Ascending aorta (tissue), 2 donors: ENCODE measurements at regions not wholly inside any gene's neighbourhood (a gene's known extent, or its start where the extent isn't known, plus 50 kb on each side); places are given as distances from the start of the nearest gene placed in this dataset.

ENCODE experiments used
- DNase-seq, 2 donors: peaks; one replicate each; pipeline ENCODE4 v3.0.0-alpha.2; 2019; ENCODE audit warnings: low spot score in 2 of 2
- H3K27ac ChIP-seq, 2 donors: fragments of 200-600 bp; sonication (generic); one replicate each; pipeline ENCODE4 v1.5.1; 2016 to 2017; ENCODE audit warnings: mild to moderate bottlenecking in 1 of 2
- H3K27me3 ChIP-seq: fragments of 200-600 bp; sonication (generic); one replicate; pipeline ENCODE4 v1.5.1; 2017
- H3K36me3 ChIP-seq, 2 donors: fragments of 200-600 bp; sonication (generic); one replicate each; pipeline ENCODE4 v1.5.1; 2016
- H3K4me1 ChIP-seq, 2 donors: fragments of 200-600 bp; sonication (generic); one replicate each; pipeline ENCODE4 v1.5.1; 2016 to 2017; ENCODE audit warnings: mild to moderate bottlenecking in 1 of 2
- H3K4me3 ChIP-seq, 2 donors: fragments of 200-600 bp; sonication (generic); one replicate each; pipeline ENCODE4 v1.5.1; 2016 to 2017; ENCODE audit warnings: mild to moderate bottlenecking in 1 of 2
- H3K9me3 ChIP-seq, 2 donors: fragments of 200-600 bp; sonication (generic); one replicate each; pipeline ENCODE4 v1.5.1; 2016
- CTCF ChIP-seq, 3 experiments: fragments of 200-600 bp in 2 of 3; fragments of 450-650 bp in 1 of 3; sonication (generic) in 2 of 3; IDR thresholded peaks; one replicate each; pipeline ENCODE4 v1.5.1; 2016 to 2019; ENCODE audit warnings: antibody characterized with exemption in 3 of 3, mild to moderate bottlenecking in 1 of 3, moderate library complexity in 1 of 3
- intact Hi-C: fragments of 100-400 bp; cut with DNase I; formaldehyde crosslinking; loops from one replicate; pipeline ENCODE4 v1.15.1; 2023

DNA sequence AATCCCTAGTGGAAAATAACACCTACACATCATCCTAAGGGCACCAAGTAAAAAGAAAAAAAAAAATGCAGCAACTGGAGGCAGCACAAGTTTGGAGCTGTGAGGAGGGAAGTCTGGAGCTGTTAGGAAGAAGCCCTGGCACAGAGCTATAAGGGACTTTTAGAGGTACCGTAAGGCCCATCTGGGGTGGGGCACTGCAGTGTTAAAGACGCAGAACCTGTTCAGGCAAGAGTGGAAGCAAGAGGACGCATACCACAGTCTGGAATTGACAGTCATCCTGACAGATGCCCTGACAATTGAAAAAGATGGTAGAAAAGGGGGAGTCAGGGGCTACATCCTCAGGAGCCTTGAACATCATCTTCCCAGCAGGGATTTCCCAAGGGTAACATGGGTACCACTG lies 195.9 kb upstream of the PLEKHG7 start:
- Histone ChIP-seq H3K9me3 (no peaks in the 10 kb centered on the region), H3K4me3 (no peak overlapping the region), H3K4me1 (peaks cover 5 to 27% of the 10 kb centered on the region in 2 donors), H3K27me3 (no peaks in the 10 kb centered on the region), H3K27ac (peak overlapping the region; percentile 82), H3K36me3 (no peaks in the 10 kb centered on the region)
- intact Hi-C loops: loop anchor here (2.0 to 5.0 kb wide), 2 partner anchors 54 to 360 kb away; partner anchors contain the start of gene BTG1
- no peak for TF ChIP-seq CTCF (IDR thresholded peaks at IDR 0.05)
- no peak for DNase-seq

GRCh38 chr12:92506460-92506859 lies 196.3 kb upstream of the PLEKHG7 start:
- intact Hi-C loops: loop anchor here (2.0 to 5.0 kb wide), 2 partner anchors 54 to 359 kb away; partner anchors contain the start of gene BTG1
- H3K4me3 ChIP-seq: no peak overlapping the region
- peak overlapping the region; percentile 82 for H3K27ac ChIP-seq
- DNase-seq: no peak
- no peak for TF ChIP-seq CTCF (IDR thresholded peaks at IDR 0.05)
- no peaks in the 10 kb centered on the region for H3K36me3 ChIP-seq
- no peaks in the 10 kb centered on the region for H3K27me3 ChIP-seq
- H3K4me1 ChIP-seq: peaks cover 5 to 24% of the 10 kb centered on the region in 2 donors
- H3K9me3 ChIP-seq: no peaks in the 10 kb centered on the region

DNA sequence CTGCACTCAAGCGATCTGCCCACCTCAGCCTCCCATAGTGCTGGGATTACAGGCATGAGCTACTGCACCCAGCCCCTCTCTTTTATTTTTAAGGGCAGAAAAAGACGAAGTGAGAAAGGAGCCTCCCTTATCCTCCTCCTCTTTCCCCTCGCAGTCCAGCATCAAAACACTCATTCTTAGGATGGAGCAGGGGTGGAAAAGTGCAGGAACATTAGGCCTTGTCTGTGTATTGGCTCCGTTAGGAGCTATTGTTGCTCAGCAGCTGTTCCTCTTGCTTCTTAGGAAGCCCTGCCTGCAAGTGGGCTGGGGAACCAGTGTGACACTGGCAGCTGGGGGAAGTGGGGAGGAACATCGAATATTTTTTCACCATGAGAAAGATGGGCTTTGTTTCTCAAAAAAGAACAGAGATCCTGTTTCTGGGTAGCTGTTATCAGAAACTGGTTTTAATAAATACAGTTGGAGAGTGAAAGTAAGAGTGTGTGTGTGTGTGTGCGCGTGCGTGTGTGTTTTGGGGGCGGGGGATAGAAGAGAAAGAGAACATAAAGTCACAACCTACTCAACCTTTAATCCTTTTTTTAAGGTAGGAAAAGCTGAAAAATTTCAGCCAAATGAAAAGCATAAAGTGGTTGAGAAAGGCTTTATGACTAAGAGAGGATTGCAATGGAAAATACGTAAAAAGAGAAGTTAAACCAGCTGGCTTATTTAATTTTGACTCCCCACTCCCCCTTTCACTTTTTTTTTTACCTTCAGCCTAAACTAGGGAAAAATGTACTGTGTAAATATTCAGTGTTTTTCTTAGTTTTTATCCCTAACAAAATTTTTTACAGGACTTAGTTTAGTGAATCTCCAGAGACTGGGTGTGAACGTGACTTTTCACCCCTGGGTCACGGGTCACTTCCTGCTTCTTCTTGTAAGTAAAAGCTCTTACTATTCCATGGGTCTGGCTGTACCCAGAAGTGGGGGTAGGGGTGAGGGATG lies 197.2 kb upstream of the PLEKHG7 start:
- intact Hi-C loops: loop anchor here (2.0 to 5.0 kb wide), 2 partner anchors 55 to 358 kb away; partner anchors contain the start of gene BTG1
- peak overlapping the region; percentile 82 for H3K27ac ChIP-seq
- peak in 1 of 2 donors; percentile 79 for DNase-seq
- H3K36me3 ChIP-seq: no peaks in the 10 kb centered on the region
- no peak for TF ChIP-seq CTCF (IDR thresholded peaks at IDR 0.05)
- no peaks in the 10 kb centered on the region for H3K9me3 ChIP-seq
- H3K4me1 ChIP-seq: peaks cover 5 to 23% of the 10 kb centered on the region in 2 donors
- peak overlapping the region; percentile 20 to 44 for H3K4me3 ChIP-seq
- no peaks in the 10 kb centered on the region for H3K27me3 ChIP-seq

- Histone ChIP-seq H3K27me3 (no peaks in the 10 kb centered on the region), H3K27ac (peak overlapping the region; percentile 82), H3K4me3 (no peak overlapping the region), H3K4me1 (peaks cover 5 to 23% of the 10 kb centered on the region in 2 donors), H3K36me3 (no peaks in the 10 kb centered on the region), H3K9me3 (no peaks in the 10 kb centered on the region)
- intact Hi-C loops: no loop called here
- no peak for TF ChIP-seq CTCF (IDR thresholded peaks at IDR 0.05)
- DNase-seq: peak in 1 of 2 donors; percentile 68
Observed at GRCh38 chr12:92504594-92504981, 198.2 kb upstream of the PLEKHG7 start.

GRCh38 chr12:92503971-92504593 lies 198.7 kb upstream of the PLEKHG7 start:
- peak overlapping the region; percentile 82 for H3K27ac ChIP-seq
- TF ChIP-seq CTCF (IDR thresholded peaks at IDR 0.05): no peak
- intact Hi-C loops: no loop called here
- H3K9me3 ChIP-seq: no peaks in the 10 kb centered on the region
- H3K27me3 ChIP-seq: no peaks in the 10 kb centered on the region
- no peak for DNase-seq
- H3K4me1 ChIP-seq: peaks cover 5 to 23% of the 10 kb centered on the region in 2 donors
- H3K4me3 ChIP-seq: no peak overlapping the region
- no peaks in the 10 kb centered on the region for H3K36me3 ChIP-seq
